Psoas muscle (tissue), 7 donors: ENCODE measurements at regions not wholly inside any gene's neighbourhood (a gene's known extent, or its start where the extent isn't known, plus 50 kb on each side); places are given as distances from the start of the nearest gene placed in this dataset.
"Not testable (repeated sequence)": the region's sequence is repeated elsewhere in the genome, so short reads cannot be mapped to it uniquely, and the experiment has no call there.

Source experiments
- ATAC-seq, 4 donors: fragments of 200-7000 bp; cut with Tn5 transposase; one replicate each; pipeline ENCODE4 v1.9.1; 2020; ENCODE audit warnings: moderate library complexity in 3 of 4, mild to moderate bottlenecking in 2 of 4
- DNase-seq, 2 donors: peaks; one replicate each; pipeline ENCODE4 v3.0.0-alpha.2; 2020
- H3K27ac ChIP-seq: fragments of 200-600 bp; one replicate; pipeline ENCODE4 v1.8.0; 2022
- H3K27me3 ChIP-seq, 3 donors: fragments of 200-600 bp in 1 of 3; one replicate each; pipeline versions ENCODE4 v1.6.1 to v1.8.0; 2013 to 2022; ENCODE audit warnings: low read length in 2 of 3, mild to moderate bottlenecking in 2 of 3, moderate library complexity in 1 of 3; ENCODE audit not compliant: insufficient read depth in 3 of 3
- H3K36me3 ChIP-seq, 2 donors: fragments of 200-600 bp in 1 of 2; one replicate each; pipeline versions ENCODE4 v1.6.1 to v1.8.0; 2013 to 2022; ENCODE audit warnings: low read depth in 1 of 2, mild to moderate bottlenecking in 1 of 2, moderate library complexity in 1 of 2; ENCODE audit not compliant: insufficient read depth in 1 of 2
- H3K4me1 ChIP-seq: fragments of 200-600 bp; one replicate; pipeline ENCODE4 v1.8.0; 2022
- H3K4me3 ChIP-seq: fragments of 200-600 bp; one replicate; pipeline ENCODE4 v1.8.0; 2022; ENCODE audit warnings: mild to moderate bottlenecking
- H3K9me3 ChIP-seq: fragments of 200-600 bp; one replicate; pipeline ENCODE4 v1.8.0; 2022
- CTCF ChIP-seq: fragments of 200-600 bp; IDR thresholded peaks from one replicate; pipeline ENCODE4 v1.8.0; 2022; ENCODE audit warnings: antibody characterized with exemption
- WGBS, 3 donors: extraction: QIAGEN DNeasy Blood & Tissue Kit; methylation state at CpG; one replicate each; pipeline versions ENCODE4 v1.1.6 to v1.1.7; 2013; 5-methylcytosine and 5-hydroxymethylcytosine counted together
- intact Hi-C, 2 donors: fragments of 100-400 bp; cut with DNase I; formaldehyde crosslinking; loops; one replicate each; pipeline versions ENCODE4 v1.11.0 to v1.14.2; 2022
- donor health status: healthy with polysubstance abuse.
- donor health status: DM: no; HTN: no; CAD: no; lungs with moderate emphysema.
- donor health status: Bipolar disorder and iron deficiency.
- donor health status: healthy.
- donor health status: DM: yes; HTN: yes; CAD: no.
- donor health status: DM: no; HTN: no; CAD: no.
- donor health status: DM: yes; HTN: yes; CAD: no.

- Histone ChIP-seq H3K27me3 (no peaks in the 10 kb centered on the region), H3K4me1 (peaks cover 23% of the 10 kb centered on the region), H3K9me3 (no peaks in the 10 kb centered on the region), H3K36me3 (no peaks in the 10 kb centered on the region), H3K27ac (peak overlapping the region; percentile 69), H3K4me3 (no peak overlapping the region)
- DNase-seq (no peak), ATAC-seq (no peak)
- intact Hi-C loops, result loop anchor here (10.0 kb wide), 2 partner anchors 422 to 682 kb away; no protein-coding TSS in a partner anchor
- WGBS, 3 donors, result 59 to 72% (median 71%) methylated on average over 1 of the region's 1 CpG
- no peak for TF ChIP-seq CTCF
Observed at GRCh38 chr3:24686808-24687207, 192.2 kb upstream of the THRB start.

GRCh38 chr3:24687671-24688070 is 193.0 kb upstream of the THRB start:
- Histone ChIP-seq H3K27ac (peak overlapping the region; percentile 69), H3K36me3 (no peaks in the 10 kb centered on the region), H3K4me1 (peaks cover 23% of the 10 kb centered on the region), H3K9me3 (no peaks in the 10 kb centered on the region), H3K4me3 (no peak overlapping the region), H3K27me3 (no peaks in the 10 kb centered on the region)
- peak; percentile 70 to 81 (median 78) for ATAC-seq
- TF ChIP-seq CTCF, result no peak
- intact Hi-C loops, result loop anchor here (10.0 kb wide), 2 partner anchors 423 to 683 kb away; no protein-coding TSS in a partner anchor
- no peak for DNase-seq
- WGBS, 3 donors, result 21 to 39% (median 39%) methylated on average over 7 of the region's 7 CpGs

- intact Hi-C loops, result loop anchor here (10.0 kb wide), 2 partner anchors 424 to 684 kb away; no protein-coding TSS in a partner anchor
- H3K4me1 ChIP-seq, result peaks cover 23% of the 10 kb centered on the region
- H3K27ac ChIP-seq, result peak overlapping the region; percentile 69
- 49 to 66% (median 66%) methylated on average over 2 of the region's 2 CpGs for WGBS, 3 donors
- no peaks in the 10 kb centered on the region for H3K9me3 ChIP-seq
- no peak for TF ChIP-seq CTCF
- peak; percentile 52 to 77 (median 68) for ATAC-seq
- no peaks in the 10 kb centered on the region for H3K36me3 ChIP-seq
- H3K27me3 ChIP-seq, result no peaks in the 10 kb centered on the region
- no peak for DNase-seq
- no peak overlapping the region for H3K4me3 ChIP-seq
Observed at GRCh38 chr3:24688446-24689148, 193.9 kb upstream of the THRB start.

- Histone ChIP-seq H3K36me3 (no peaks in the 10 kb centered on the region), H3K4me1 (peaks cover 17% of the 10 kb centered on the region), H3K4me3 (no peak overlapping the region), H3K9me3 (no peaks in the 10 kb centered on the region), H3K27me3 (no peaks in the 10 kb centered on the region), H3K27ac (peak overlapping the region; percentile 69)
- DNase-seq (no peak), ATAC-seq (peak; percentile 28 to 69 (median 58))
- TF ChIP-seq CTCF, result no peak
- intact Hi-C loops, result loop anchor here (10.0 kb wide), 2 partner anchors 425 to 685 kb away; no protein-coding TSS in a partner anchor
- whole genome bisulfite sequencing, 3 donors, result 66 to 83% (median 69%) methylated on average over 3 of the region's 3 CpGs
Observed at GRCh38 chr3:24689353-24689752, 194.7 kb upstream of the THRB start.

- no peak for TF ChIP-seq CTCF
- H3K36me3 ChIP-seq, result no peaks in the 10 kb centered on the region
- H3K27ac ChIP-seq, result no peak overlapping the region
- intact Hi-C loops, result no loop called here
- no peak overlapping the region for H3K4me3 ChIP-seq
- DNase-seq (no peak), ATAC-seq (no peak)
- no peaks in the 10 kb centered on the region for H3K9me3 ChIP-seq
- peaks cover 15% of the 10 kb centered on the region for H3K4me1 ChIP-seq
- H3K27me3 ChIP-seq, result no peaks in the 10 kb centered on the region
- WGBS, 3 donors, result 84 to 98% (median 89%) methylated on average over 1 of the region's 1 CpG
Observed at GRCh38 chr3:24690777-24691176, 196.1 kb upstream of the THRB start.

- ATAC-seq, H3K27me3 ChIP-seq, H3K9me3 ChIP-seq, H3K4me3 ChIP-seq, H3K4me1 ChIP-seq, DNase-seq, intact Hi-C loops, H3K36me3 ChIP-seq, H3K27ac ChIP-seq: not testable (repeated sequence)
- WGBS, 3 donors, result 98 to 100% (median 100%) methylated on average over 1 of the region's 1 CpG
Observed at GRCh38 chr3:24699078-24699477, 204.4 kb upstream of the THRB start.
